PC-3 (cell line): ENCODE measurements at regions not wholly inside any gene's neighbourhood (a gene's known extent, or its start where the extent isn't known, plus 50 kb on each side); places are given as distances from the start of the nearest gene placed in this dataset.

ENCODE experiments used
- EZH2 ChIP-seq: fragments of 300-600 bp; sonication (generic); IDR thresholded peaks from one replicate; pipeline ENCODE4 v1.6.1; 2017; ENCODE audit warnings: antibody characterized with exemption, mild to moderate bottlenecking, low read length; ENCODE audit not compliant: unreplicated experiment
- EZH2phosphoT487 ChIP-seq: fragments of 300-600 bp; sonication (generic); IDR thresholded peaks from 2 replicates; pipeline ENCODE4 v1.6.1; 2018; ENCODE audit warnings: mild to moderate bottlenecking, antibody characterized with exemption, low read length, borderline replicate concordance
- TF ChIP-seq, protein P1 (sequence below): fragments of 300-600 bp; sonication (generic); conservative IDR thresholded peaks from 2 replicates; pipeline ENCODE4 v1.5.1; 2017; ENCODE audit warnings: antibody characterized with exemption, low read depth, mild to moderate bottlenecking, low read length

DNA sequence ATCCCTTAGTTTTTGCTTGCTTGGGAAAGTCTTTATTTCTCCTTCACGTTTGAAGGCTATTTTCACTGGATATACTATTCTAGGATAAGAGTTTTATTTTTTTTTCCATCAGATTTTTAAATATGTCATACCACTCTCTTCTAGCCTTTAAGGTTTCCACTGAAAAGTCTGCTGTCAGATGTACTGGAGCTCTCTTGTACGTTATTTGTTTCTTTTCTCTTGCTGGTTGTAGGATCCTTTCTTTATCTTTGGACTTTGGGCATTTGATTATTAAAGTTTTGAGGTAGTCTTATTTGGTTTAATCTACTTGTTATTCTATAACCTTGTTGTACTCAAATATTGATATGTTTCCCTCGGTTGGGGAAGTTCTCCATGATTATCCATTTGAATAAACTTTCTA, 848.4 kb upstream of the COX7C start:
- TF ChIP-seq, protein P1, sequence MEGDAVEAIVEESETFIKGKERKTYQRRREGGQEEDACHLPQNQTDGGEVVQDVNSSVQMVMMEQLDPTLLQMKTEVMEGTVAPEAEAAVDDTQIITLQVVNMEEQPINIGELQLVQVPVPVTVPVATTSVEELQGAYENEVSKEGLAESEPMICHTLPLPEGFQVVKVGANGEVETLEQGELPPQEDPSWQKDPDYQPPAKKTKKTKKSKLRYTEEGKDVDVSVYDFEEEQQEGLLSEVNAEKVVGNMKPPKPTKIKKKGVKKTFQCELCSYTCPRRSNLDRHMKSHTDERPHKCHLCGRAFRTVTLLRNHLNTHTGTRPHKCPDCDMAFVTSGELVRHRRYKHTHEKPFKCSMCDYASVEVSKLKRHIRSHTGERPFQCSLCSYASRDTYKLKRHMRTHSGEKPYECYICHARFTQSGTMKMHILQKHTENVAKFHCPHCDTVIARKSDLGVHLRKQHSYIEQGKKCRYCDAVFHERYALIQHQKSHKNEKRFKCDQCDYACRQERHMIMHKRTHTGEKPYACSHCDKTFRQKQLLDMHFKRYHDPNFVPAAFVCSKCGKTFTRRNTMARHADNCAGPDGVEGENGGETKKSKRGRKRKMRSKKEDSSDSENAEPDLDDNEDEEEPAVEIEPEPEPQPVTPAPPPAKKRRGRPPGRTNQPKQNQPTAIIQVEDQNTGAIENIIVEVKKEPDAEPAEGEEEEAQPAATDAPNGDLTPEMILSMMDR: no peak
- TF ChIP-seq EZH2: no peak
- TF ChIP-seq EZH2phosphoT487: no peak
